Cardiac fibroblast (primary cell): ENCODE measurements at regions not wholly inside any gene's neighbourhood (a gene's known extent, or its start where the extent isn't known, plus 50 kb on each side); places are given as distances from the start of the nearest gene placed in this dataset.

ENCODE experiments used
- DNase-seq, 2 donors: peaks; one replicate each; pipeline versions ENCODE4 v3.0.0 to v3.0.0-alpha.2; 2010; ENCODE audit warnings: low read depth in 2 of 2
- H3K4me3 ChIP-seq, 2 donors: replicated peaks in 1 of 2; 1 replicate in 1 of 2; 2 replicates in 1 of 2; pipeline ENCODE4 v1.5.1; 2011; ENCODE audit warnings: low read depth in 2 of 2, low read length in 2 of 2, mild to moderate bottlenecking in 2 of 2, moderate library complexity in 1 of 2
- TF ChIP-seq, protein P1 (sequence below): IDR thresholded peaks from one replicate; pipeline ENCODE4 v1.5.1; 2011; ENCODE audit warnings: low read depth, mild to moderate bottlenecking, low read length, inconsistent platforms

DNA sequence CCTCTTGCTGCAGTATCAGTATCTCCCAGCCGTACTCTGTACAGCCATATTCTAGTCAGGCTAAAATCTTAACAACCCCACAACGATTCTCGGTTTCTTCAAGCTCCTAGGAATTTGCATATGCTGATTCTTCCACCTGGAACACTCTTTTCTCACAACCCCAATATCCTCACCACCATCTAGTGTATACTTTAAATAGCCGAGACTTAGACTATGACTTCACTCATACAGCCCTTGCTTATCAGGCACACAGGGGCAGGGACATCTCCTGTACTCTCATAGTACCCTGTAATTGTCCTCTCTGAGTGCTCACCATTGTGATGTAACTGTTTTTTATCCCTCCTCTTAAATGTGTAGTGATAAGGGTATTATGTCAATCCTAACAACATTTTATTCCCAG is 2126.4 kb upstream of the TENM3 start:
- H3K4me3 ChIP-seq = no peak overlapping the region
- DNase-seq = no peak
- TF ChIP-seq, protein P1, sequence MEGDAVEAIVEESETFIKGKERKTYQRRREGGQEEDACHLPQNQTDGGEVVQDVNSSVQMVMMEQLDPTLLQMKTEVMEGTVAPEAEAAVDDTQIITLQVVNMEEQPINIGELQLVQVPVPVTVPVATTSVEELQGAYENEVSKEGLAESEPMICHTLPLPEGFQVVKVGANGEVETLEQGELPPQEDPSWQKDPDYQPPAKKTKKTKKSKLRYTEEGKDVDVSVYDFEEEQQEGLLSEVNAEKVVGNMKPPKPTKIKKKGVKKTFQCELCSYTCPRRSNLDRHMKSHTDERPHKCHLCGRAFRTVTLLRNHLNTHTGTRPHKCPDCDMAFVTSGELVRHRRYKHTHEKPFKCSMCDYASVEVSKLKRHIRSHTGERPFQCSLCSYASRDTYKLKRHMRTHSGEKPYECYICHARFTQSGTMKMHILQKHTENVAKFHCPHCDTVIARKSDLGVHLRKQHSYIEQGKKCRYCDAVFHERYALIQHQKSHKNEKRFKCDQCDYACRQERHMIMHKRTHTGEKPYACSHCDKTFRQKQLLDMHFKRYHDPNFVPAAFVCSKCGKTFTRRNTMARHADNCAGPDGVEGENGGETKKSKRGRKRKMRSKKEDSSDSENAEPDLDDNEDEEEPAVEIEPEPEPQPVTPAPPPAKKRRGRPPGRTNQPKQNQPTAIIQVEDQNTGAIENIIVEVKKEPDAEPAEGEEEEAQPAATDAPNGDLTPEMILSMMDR = no peak

DNA sequence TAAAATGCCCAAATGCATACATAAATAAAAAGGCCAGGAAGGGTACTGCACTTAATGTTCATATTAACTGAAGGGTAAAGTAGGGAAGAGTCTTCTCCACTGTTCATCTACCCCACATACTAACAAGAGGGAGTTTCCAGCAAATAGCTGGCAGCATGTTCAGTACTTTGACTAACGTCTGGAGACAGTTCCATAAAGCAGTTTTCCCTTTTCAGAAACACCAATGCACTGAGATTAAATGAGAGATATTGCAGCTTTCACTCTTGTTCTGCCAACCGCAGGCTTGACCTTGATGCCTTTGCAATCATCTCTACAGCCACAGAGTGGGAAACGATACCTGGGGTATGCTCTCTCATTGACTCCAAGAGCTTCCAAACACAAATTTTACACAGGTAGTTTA is 2123.1 kb upstream of the TENM3 start:
- TF ChIP-seq, protein P1 = no peak
- H3K4me3 ChIP-seq = no peak overlapping the region
- no peak for DNase-seq

DNA sequence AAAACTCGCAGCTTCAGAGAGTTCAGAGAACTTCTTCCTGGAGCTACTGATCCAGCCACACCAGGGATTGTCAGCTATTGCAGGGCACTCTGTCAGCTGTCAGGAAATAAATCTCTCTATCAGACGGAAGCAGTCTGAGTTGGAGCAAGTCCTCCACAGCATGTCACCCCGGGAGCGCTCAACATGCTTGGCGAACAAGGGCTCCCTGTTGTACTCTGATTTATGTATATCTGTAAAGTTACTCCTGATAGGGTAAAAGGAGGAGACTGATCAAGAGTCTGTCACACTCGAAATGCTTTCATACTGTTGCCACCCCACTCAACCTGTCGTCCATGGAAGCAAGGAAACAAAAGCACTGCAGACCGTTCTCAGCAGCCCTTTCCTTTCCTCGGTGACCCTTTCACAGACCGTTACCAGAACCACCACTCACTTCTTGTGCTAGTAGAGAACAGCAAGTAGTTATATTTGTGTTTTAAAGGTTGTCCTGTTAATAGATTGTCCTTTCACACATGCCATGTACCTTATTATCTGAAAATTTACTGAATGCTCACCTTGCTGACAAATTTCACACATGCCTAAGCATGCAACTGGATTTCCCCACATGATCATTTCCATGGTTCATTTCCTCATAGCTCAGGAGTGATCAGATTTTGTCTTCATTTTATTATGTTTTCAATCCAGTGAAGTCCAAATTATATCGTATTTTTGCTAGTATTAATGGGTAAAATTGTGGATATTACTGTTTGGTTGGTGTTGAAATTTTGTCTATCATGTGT is 2108.9 kb upstream of the TENM3 start:
- DNase-seq = no peak
- no peak overlapping the region for H3K4me3 ChIP-seq
- TF ChIP-seq, protein P1 = no peak

DNA sequence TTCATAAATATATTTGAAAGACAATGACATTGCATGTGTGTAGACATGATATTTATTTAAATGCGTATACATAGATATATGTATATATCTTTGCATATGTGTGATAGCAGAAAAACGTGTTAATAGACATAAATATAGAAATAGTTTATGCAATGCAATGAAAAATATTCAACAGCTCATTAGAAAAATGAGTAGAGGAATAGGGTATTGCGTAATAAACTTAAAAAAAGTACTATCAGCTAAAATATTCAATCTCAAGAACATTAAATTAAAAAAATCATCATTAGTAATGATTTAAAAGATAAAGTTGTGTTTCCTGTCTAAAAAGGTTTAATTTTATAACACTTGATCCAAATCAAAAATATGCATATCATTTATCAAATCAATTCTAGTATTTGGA is 2101.5 kb upstream of the TENM3 start:
- TF ChIP-seq, protein P1 = no peak
- no peak for DNase-seq
- H3K4me3 ChIP-seq = no peak overlapping the region

DNA sequence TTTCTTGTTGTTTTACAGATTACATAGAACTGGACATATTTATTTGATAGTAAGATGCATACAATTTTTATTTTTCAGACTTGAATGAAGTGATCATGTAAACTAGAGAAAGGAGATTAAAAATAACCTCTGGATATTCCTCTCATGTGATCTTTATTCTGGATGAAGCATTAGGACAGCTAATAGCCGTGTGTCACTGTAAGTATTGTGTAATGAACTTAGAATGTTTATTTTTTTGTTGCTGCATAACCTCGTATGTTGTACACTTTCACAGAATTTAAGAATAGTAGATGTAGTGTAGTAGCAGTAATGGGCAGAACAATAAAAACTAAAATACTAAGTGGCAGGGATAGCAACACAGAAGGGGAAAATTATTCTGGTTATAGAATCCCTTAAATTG is 2094.5 kb upstream of the TENM3 start:
- DNase-seq = no peak
- no peak overlapping the region for H3K4me3 ChIP-seq
- TF ChIP-seq, protein P1 = no peak

DNA sequence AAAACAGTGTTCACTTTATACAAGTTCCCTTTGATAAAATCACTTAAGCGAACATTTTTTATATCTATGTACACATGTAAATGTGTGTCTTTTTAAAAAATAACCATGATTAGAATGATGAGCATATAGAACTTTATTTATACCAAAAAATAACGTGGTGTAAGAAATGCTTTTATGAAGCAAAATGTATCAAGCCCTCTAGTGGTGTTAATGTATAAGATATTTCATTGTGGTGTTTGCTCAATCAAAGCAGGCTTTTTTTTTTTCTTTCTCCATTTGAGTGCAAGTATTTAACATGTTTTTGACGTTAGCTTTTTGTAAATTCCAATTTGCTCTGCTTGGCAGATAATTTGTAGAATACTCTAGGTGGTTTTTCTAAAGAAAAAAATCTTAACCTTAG is 2092.4 kb upstream of the TENM3 start:
- no peak overlapping the region for H3K4me3 ChIP-seq
- no peak for DNase-seq
- TF ChIP-seq, protein P1 = no peak

DNA sequence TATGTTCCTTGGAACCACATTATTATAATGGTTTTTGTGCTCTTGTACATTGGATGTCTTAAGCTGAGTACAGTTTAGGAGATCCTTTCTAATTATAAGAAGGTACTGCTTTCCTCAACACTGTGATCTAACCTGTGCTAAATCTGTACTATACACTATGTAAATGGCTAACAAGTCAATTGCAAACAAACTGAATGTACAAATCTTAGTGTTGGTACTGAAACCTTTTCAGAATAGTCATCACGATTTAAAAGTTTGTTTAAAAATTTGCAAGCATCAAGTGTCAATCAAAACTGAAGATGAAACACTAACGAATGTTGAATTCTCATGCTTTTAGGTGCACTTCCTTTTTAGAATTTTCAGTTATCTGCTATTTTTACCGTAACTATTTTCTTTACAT is 2090.4 kb upstream of the TENM3 start:
- no peak overlapping the region for H3K4me3 ChIP-seq
- DNase-seq = no peak
- TF ChIP-seq, protein P1 = no peak
